GM19372 (cell line): ENCODE measurements at regions not wholly inside any gene's neighbourhood (a gene's known extent, or its start where the extent isn't known, plus 50 kb on each side); places are given as distances from the start of the nearest gene placed in this dataset.

Experiments used
- ATAC-seq: cut with Tn5 transposase; IDR thresholded peaks from one replicate; pipeline ENCODE4 v1.9.1; 2021; ENCODE audit warnings: mild to moderate bottlenecking, low read depth, moderate library complexity; ENCODE audit not compliant: unreplicated experiment

DNA sequence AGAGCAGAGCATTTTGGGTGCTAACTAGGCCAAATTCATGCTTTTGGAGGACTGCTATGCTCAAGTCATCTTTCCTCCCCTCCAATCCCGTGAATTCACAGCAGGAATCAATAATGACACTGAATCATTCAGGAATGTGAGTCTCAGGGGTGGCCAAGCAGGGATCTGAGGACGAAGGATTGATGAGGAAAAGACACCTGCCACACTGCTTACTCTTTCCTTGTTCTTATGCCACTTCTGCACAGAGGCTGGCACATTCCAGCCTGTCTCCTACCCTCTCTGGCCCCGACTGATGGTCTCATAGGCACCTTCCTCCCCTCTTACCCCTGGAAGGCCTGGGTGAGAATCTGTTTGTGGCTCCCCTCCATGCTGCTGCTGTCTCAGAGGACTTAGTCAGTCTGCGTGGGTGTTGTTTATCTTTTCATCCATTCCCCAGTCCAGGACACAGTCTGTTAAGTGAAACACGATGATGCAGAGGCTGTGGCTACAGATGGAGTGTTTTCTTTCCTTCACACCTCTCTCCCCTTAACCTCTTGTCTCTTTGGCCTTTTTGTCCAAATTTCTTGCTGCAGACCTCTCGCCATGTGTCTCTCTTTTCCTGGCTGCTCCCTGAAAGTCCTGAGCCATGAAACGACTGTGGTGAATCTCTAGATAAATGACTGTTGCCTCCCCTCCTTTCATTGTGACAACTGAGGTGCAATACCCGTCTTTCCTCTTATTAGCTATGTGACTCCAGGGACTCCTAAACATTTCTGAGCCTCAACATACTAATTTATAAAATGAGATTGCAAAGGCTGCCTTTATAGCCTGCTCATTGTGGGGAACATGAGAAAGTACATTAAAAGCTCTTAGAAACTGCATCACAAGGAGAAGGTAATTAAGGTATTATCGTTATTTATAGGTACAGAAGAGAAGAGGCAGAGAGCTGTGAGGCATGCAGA, 86.9 kb downstream of the RDH14 start:
- no peak for ATAC-seq

DNA sequence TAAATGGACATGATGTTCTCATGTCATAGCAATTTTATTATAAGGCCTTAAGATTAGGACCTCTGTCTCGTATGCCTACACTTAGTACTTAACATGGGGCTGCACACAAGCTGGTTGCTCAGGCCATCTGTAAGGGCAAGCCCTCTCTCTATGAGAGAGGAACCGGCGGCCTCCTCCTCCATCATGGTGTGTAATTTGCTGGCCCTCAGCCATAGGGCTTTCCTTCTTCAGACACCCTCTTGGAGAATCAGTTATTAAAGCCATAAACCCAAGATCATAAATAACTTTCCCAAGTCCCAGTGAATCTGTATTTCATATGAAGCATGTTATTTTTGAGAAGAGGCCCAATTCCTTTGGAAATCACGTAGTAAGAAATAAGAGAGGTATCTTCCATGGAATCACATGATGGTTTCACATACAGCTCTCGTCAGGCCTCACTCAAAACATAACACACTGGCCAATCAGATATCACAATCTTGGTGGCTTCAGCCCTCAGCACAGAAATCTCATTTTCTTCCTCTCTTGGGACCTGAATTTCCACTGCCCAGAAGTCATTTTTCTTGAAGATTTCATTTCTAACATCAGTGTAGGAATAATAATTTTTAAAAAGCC, 92.6 kb downstream of the RDH14 start:
- no peak for ATAC-seq

DNA sequence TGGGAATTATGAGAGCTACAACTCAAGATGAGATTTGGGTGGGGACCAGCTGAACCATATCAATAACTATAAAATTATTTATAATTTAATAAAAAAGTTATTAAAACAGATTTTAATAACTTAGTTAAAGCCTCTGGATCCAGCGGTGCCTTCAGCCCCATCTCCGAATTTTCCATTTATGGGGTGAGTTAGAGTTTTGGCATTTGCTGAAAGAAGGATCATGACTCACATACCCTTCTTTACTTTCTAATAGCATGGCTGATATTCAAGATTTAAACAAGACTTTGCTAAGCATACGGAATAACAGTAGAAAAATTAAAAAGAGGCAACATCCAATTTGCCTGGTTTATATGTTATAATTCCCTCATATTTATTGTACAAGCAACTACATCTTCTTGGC, 94.5 kb downstream of the RDH14 start:
- ATAC-seq = no peak

DNA sequence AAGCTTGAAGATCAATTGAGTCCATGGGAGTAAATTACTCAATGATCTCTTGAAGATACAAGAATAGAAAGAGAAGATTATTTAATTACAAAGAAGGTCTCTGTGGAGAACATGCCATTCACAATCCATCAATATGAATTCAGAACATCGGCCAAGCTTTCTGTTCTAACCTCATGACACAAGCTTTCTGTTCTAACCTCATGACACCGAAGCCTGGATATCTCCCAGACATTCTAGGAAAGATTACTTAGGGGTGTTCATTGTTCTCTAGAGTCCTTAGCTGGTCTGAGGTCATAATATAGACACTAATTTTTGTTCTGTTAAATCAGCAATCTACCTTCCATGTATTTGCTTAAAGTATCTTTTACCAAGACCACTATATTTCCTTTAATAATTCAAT, 95.5 kb downstream of the RDH14 start:
- no peak for ATAC-seq

DNA sequence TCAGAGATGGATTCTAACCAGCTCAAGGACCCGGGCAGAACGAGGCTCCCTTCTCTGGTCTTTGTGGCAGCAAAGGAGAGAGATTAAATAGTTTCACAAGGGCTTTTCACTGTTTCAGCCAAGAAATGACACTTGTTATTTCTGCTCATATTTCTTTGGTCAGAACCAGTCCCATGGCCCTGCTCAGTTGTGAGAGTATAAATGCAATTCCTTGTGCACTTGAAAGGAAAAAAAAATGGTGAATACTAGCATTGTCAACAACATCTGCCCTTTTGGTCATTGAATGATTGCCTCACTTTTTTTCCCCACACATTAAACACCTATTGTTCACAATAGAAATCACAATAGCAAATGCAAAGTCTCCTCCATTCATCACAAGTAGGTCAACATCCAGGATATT, 104.4 kb downstream of the RDH14 start:
- no peak for ATAC-seq

DNA sequence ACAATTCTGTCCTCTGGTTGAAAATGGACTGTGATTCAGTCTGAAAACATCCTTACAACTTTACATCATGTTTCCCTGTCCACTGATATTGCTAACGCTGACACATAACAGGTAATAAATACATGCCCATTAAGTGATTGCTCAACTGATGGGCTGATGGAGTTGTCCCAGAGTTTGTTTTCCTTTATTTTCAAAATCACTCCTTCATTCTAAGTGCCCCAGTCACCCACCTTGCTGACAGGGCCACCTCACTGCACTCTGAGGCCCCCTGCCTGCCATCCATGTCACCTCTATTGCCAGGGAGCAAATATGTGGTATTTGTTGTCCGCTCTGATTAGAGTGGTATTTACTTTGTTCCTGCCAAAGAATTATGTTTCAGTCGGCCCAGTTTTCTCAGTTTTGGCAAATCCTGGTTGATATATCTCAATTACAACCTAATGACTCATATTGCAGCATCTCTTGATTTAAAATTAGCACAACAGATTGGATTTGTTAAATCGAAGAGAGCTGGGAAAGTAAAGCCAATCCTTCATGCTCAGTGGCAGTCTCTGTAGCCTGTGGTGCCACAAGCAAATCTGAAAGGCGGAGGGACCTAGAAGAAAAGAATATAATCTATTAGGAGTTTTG, 105.1 kb downstream of the RDH14 start:
- ATAC-seq = no peak

DNA sequence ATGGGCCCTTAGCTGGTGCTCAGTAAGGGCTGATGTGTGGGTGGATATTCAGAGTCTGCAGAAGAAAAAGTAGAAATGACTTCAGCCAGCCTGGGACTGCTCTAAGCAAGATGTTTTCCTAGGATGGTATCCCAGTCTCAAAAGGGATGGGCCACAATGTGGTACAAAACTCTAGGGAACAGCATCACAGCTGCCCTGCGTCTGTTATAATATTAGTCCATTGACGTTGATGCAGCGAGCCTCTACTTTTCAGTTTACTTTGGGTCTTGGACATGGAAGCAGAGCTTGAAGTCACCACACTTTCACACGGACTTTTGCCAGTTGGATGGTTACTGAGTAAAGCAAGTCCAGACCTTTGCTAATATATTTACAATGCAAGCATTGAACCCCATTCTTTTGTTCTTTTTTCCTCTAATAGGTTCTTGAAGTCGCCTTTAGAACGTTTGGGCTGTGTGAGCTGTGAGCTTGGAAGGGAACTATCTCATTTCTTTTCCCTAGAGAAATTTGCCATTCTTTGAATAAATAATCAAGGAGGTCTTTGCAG, 105.7 kb downstream of the RDH14 start:
- ATAC-seq = no peak

DNA sequence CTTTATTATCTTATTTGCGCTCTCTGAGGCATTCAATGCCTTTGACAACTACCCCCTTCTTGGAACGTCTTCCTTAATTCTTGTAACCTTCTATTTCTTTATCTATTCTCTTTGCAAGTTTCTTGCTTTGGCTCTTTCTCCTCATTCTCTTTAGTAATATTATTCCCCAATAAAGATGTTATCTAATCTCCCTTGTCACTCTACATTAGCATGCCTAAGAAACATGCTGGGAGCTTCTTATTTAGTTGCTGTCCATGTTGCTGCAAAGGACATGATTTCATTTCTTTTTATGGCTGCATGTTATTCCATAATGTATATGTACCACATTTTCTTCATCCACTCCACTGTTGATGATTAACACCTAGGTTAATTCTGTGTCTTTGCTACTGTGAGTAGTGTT, 113.7 kb downstream of the RDH14 start:
- no peak for ATAC-seq

DNA sequence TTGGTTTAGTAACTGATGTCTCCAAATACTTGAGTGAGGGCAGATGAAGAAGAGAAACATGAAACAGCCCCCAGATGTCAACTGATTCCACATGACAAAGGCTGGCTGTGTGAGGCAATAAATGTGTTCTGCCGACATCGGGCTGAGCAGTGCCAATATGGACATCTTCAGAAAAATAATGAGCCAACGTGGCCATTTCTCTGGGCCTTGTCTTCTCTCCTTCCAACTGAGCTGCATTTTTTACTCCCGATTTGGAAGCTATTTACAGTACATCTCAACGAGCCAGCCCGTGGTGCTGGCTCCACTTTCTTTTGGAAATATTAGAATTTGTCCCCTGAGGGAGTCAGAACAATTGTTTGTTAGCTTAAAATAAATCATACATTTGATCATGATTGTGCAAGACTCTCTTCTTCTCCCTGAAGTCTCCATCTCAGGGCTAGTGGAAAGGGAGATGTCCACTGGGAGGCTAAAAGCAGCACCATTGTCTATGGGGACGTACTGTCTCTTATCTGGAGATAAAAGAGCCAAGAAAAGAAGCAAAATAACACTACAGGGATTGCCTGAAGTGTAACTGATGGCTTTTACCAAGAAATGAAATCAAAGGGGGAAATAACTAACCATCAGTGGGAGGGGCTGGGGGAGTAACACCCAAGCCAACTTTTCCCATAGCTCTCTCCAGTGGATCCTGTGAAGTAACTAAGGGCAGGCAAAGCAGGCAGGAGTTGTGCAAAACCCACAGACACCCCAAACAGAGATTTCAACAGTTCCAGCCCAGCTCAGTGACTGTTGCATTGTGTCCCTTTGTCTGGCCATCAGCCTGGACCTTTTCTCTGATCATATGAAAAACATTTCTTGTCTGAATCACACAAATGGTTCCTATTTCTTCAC, 114.8 kb downstream of the RDH14 start:
- no peak for ATAC-seq

DNA sequence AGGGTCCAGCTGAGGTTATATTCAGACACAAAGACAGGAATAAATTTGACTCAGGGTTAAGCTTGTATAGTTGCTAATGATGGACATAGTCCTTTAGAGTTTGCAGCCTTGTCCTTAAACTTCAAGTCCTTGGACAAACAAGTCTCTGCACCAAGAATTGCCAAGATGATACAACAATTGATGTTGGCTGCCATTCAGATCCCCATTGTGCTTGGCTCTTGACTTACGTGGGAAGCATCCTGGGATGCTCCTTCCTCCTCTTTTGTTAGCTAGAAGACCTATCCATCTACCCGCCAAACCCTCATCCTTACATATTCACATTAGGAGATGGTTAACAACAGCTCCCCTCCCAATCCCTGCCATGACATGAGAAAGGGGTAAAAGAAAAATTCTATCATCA, 115.6 kb downstream of the RDH14 start:
- ATAC-seq = no peak

DNA sequence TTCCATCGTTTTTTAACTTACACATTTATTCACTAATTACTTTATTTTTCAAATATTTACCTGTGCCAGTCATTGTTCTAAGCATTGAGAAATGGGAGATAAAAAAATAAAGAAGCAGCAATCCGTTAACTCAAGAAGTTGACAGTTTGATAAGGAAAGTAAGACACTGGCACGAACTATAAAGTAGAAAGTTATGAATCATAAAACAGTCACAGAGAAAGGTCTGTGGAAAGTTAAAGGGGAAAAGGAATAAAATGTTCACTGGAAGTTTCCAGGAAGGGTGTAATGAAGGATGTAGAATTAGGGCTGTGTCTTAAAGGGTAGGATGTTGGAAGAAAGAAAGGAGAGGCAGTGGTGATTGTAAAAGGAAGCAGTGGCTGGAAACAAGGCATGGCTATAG, 118.9 kb downstream of the RDH14 start:
- no peak for ATAC-seq

DNA sequence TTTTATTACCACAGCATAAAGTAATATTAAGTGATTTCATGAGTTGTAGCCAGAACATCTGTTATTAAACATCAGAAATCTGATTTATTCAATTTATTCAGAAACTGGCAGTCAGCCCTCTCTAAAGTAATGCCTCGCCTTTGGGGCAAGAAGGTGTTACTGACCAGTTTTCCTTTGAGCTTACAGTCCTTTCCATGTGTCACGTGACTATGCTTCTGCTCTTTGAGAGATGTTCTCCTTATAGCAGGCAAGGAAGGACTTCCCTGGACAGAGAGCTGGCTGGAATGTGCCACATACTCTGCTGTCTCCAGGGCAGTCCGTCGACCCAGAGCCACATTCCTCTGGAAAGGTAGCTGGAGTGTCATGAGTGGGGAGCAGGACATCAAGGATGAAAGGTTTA, 119.7 kb downstream of the RDH14 start:
- ATAC-seq = no peak

DNA sequence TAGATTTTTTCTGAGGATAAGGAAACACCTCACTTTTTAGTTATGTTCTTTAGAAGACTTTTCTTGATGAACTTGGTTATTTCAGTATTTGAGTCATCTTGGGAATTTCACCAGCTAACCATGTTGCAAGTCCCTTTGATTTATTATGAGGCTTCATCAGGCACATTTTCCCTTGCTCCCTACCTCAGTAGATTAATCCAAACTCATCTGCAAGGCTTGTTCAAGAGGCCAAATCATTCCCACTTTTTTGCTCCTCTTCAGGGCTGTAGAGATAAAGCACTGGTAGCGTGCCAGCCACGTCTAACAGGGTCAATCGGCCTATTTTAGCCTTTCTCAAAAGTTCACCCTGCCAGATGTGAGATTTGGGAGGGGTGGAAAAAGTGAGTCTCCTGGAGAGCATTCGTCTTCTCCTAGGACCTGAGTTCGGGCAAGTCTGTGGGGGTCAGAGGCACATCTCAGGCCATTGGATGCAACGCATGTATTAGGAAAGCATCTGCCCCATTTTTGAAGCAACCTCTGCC, 120.3 kb downstream of the RDH14 start:
- no peak for ATAC-seq

DNA sequence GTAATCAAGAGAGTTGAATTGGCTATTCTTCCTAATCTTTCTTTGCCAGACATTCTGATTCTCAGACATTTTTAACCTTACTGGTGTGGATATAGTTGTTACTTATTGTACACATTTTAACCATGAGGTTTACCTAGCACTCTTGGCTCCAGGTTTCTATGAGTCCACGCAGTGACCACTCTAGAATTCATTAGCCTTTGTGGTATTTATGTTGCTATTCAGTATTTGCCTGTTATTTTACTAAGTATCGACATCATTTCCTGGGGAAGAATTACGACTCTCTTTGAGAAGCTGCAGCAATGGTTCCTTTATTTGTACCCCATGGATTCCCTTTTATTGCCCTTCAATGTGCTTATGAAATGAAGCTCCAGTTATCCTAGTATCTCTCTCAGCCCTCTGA, 120.7 kb downstream of the RDH14 start:
- no peak for ATAC-seq

DNA sequence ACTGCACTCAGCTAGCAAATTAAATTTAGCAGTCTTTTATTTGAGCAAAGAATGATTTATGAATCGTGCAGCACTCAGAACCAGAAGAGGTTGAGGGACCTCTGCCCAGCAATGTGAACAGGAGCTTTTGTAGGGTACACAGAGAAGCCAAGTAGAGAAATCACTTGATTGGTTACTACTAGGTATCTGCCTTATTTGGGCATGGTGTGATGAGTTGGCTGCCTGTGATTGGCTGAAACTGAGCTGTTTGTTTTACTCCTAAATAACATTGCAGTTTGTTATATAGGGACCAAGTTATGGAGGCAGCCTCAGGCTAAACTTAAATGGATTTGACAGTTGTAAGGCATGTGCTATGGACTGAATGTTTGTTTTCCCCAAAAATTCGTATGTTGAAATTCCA, 122.5 kb downstream of the RDH14 start:
- no peak for ATAC-seq

DNA sequence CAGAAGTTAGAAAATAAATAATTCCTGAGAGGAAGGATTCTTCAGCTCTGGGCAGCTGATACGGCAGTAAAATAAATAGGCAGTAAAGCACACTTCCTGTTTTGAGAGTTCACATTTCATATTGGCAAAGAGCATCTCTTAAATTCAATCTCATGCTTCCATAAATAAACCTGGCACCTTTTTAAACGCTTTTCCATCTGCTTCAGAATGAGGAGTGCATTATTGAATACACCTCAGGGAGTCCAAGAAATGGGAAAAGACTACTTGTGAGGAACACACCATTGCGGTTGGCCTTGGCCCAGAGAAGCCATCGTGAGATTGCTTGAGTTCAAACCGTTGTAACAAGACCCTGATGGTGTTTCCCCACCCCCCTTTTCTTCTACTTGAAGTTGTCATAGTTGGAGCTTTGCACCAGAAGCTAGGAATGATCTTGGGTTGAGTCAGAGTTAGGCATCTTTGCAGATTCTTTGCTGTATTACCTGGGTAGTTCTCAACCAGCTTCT, 123.9 kb downstream of the RDH14 start:
- no peak for ATAC-seq

DNA sequence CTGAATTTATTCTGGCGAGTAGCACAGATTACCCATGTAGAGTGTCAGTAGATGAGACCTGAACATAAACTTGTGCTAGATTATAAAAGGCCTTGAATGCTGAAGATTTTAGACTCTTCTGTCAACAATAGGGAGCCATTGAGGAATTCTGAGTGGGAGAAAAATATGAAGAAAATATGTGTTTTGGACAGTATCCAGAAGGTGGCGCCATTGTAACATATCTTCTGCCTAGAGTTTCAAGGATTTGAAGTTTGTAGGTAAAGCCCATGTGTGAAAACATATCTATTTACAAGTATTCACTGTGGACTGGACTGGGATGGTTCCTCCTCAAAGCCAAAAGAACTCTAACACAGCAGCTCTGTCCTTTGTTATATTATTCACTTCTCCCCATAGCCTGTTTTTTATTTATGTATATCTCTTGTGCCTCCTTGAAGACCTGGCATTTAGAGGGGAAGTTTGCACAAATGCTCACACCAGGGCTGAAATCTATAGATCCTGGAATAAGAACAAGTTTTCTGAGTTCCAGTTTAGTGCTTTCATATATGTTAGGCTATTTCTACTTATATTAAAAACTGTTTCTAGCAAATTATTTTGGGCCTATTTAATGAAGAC, 124.9 kb downstream of the RDH14 start:
- peak; percentile 57 for ATAC-seq

DNA sequence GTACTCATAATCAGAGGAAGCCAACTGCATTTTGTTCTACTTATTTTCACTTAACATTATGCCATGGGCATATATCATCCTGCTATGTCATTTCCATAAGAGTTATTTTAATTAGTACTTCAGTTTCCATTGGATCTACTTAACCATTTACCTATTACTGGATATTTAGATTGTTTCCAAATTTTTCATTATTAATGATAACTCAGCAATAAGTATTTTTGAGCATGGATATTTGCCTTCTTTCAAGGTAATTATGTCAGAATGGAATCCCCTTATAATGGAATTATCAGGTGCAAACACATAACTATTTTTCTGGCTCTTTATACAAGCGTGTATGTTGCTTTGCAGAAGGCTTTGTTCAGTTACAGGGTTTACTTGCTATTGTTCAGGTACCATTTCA, 126.6 kb downstream of the RDH14 start:
- no peak for ATAC-seq

DNA sequence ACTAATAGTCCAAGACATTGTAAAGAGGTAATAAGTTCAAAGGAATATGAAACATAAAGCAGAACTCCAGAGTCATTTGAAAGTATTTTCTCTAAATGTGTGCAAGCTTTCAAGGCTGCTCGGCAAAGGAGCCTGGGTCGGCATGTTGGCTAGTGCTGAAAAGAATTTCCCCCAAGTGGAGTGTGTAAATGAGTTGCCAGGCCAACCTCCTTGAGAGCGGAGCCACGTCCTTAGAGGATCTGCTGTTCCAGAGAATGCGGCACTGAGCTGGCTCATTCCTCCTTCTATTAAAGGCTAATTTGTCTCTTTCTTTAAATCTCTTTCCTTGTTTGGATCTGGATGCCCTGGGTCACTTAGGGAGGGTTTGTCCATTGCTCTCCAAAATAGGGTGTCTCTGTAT, 127.5 kb downstream of the RDH14 start:
- ATAC-seq = no peak
